Small intestine (tissue), 7 donors: ENCODE measurements at regions not wholly inside any gene's neighbourhood (a gene's known extent, or its start where the extent isn't known, plus 50 kb on each side); places are given as distances from the start of the nearest gene placed in this dataset.

Source experiments
- DNase-seq, 2 donors: peaks; one replicate each; pipeline versions ENCODE4 v3.0.0 to v3.0.0-alpha.2; 2013
- FAIRE-seq: peaks from 2 replicates; lab custom pipeline; 2012; peaks lifted over from hg19 to GRCh38; lab: Jason Lieb, UNC
- H3K27ac ChIP-seq, 3 donors: one replicate each; pipeline ENCODE4 v1.5.1; 2013; ENCODE audit warnings: low read length in 2 of 3, mild to moderate bottlenecking in 2 of 3, control low read depth in 1 of 3, inconsistent platforms in 1 of 3, low read depth in 1 of 3, moderate library complexity in 1 of 3
- H3K27me3 ChIP-seq, 3 donors: one replicate each; pipeline ENCODE4 v1.6.1; 2013; ENCODE audit warnings: low read length in 3 of 3, inconsistent platforms in 1 of 3; ENCODE audit not compliant: control insufficient read depth in 3 of 3, insufficient read depth in 3 of 3
- H3K36me3 ChIP-seq, 3 donors: one replicate each; pipeline ENCODE4 v1.6.1; 2013; ENCODE audit warnings: low read length in 3 of 3, inconsistent platforms in 1 of 3, low read depth in 1 of 3, mild to moderate bottlenecking in 1 of 3, moderate library complexity in 1 of 3; ENCODE audit not compliant: control insufficient read depth in 3 of 3, insufficient read depth in 2 of 3
- H3K4me1 ChIP-seq, 3 donors: one replicate each; pipeline ENCODE4 v1.6.1; 2013; ENCODE audit warnings: low read length in 2 of 3, inconsistent platforms in 1 of 3, low read depth in 1 of 3, mild to moderate bottlenecking in 1 of 3, moderate library complexity in 1 of 3; ENCODE audit not compliant: control insufficient read depth in 3 of 3, insufficient read depth in 2 of 3
- H3K4me3 ChIP-seq, 3 donors: one replicate each; pipeline ENCODE4 v1.5.1; 2013; ENCODE audit warnings: low read length in 3 of 3, control low read depth in 1 of 3, inconsistent platforms in 1 of 3, low read depth in 1 of 3, mild to moderate bottlenecking in 1 of 3, moderate library complexity in 1 of 3
- H3K9me3 ChIP-seq, 2 donors: one replicate each; pipeline ENCODE4 v1.6.1; 2013; ENCODE audit warnings: low read depth in 1 of 2, low read length in 1 of 2; ENCODE audit not compliant: control insufficient read depth in 2 of 2, insufficient read depth in 1 of 2
- WGBS, 3 donors: extraction: QIAGEN DNeasy Blood & Tissue Kit; methylation state at CpG; one replicate each; pipeline ENCODE4 v1.1.7; 2013; 5-methylcytosine and 5-hydroxymethylcytosine counted together
- donor health status: healthy with polysubstance abuse.
- donor health status: control.
- donor health status: control.
- donor health status: Bipolar disorder and iron deficiency.
- donor health status: healthy.

GRCh38 chr3:190172751-190173150, 52.1 kb upstream of the P3H2 start:
- no peak for FAIRE-seq
- 57 to 81% (median 65%) methylated on average over 2 of the region's 2 CpGs for WGBS, 3 donors
- no peak for DNase-seq
- Histone ChIP-seq H3K36me3 (no peaks in the 10 kb centered on the region), H3K9me3 (no peaks in the 10 kb centered on the region), H3K27ac (no peak overlapping the region), H3K4me3 (no peak overlapping the region), H3K4me1 (no peaks in the 10 kb centered on the region), H3K27me3 (no peaks in the 10 kb centered on the region)
